IPS-NIHi7 (cell line): ENCODE measurements at regions not wholly inside any gene's neighbourhood (a gene's known extent, or its start where the extent isn't known, plus 50 kb on each side); places are given as distances from the start of the nearest gene placed in this dataset.
"Not testable (repeated sequence)": the region's sequence is repeated elsewhere in the genome, so short reads cannot be mapped to it uniquely, and the experiment has no call there.

Experiments used
- DNase-seq: peaks from one replicate; pipeline ENCODE4 v3.0.0; 2012; ENCODE audit warnings: mixed read lengths; ENCODE audit errors: extremely low spot score

DNA sequence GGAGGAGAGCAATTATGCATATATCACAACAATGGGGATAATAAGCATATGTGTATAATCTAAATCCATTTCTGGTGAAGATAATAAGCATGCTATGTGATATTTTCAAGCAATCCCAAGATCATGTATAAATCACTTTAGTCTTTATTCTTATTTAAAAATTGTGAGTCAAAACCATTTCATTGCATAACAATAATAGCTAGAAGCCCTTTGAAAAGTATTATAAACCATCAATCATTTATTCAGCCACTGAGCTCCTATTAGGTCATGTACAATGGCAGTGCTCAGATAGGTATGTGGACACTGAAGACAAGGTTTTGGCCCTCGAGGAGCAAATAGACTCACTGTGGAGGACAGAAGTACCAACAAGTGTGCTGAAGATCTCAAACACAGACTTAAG lies 113.1 kb downstream of the CDCA7 start:
- no peak for DNase-seq

DNA sequence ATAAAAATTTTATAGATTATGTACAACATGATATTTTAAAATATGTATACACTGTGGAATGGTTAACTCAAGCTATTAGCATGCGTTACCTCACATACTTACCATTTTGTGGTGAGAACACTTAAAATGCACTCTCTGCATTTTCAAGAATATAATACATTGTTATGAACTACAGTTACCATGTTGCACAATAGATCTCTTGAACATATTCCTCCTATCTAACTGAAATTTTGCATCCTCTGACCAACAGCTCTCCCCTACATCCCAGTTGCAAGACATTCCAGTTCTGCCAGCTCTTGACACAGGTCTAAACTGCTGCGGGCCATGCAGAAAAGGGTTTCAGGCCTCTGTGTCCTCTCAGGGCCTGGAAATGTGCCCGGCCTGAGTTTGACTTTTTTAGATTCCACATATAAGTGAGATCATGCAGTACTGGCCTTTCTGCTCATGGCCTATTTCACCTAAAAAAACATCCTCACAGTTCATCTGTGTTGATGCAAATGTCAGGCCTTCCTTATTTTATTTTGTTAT lies 113.7 kb downstream of the CDCA7 start:
- DNase-seq, result no peak

DNA sequence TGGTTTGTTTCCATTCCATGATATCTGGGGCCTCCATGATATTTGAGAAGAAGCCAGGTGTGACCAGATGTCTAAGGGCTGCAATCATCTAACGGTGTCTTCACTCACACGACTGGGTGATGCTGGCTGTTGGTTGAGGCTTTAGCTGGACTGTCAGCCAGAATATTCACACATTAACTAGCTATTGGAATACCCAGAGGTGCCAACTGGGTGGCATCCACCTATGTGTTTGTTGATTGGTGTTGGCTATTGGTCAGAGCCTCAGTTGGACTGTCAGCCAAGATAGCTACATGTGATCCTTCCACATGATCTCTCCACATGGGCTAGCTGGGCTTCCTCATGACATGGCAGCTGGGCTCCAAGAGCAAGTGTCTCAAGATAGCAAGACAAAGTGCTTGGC lies 117.4 kb downstream of the CDCA7 start:
- no peak for DNase-seq

DNA sequence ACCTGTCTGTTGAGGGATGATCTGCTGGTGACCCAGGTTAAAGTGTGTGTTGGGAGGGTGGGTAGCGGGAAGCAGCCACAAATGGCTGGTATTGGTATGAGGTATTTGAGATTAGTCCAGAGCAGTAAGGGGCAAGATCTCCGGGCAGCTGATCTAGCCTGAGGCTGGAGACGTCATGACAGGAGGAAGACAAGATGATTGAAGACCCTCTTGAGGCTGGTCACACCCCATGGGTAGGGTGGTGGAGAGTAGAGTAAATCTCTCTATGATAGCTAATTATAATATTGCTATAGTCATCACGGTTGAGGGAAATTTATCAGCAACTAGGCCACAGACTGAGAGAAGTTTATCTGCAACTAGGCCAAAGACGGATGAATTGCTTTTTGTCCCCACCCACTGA lies 128.5 kb downstream of the CDCA7 start:
- no peak for DNase-seq

DNA sequence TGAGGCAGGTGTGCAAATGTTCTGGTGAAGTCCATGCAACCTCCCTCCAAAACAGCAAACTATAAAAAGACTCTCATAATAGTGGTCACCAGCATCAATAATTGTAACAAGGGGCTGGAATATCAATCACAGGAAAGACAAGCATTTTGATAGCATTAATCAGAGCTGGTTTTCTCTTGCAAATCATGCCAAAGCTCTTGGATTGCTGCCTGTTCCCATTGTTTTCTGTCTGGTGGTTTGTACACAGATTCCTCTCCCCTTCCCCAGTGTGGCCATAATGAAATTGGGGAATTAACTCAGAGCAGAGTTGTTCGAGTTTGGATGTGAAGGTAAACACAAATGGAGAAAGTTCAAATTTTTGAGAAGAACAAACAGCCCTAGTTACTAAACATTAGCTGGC lies 134.2 kb downstream of the CDCA7 start:
- no peak for DNase-seq

DNA sequence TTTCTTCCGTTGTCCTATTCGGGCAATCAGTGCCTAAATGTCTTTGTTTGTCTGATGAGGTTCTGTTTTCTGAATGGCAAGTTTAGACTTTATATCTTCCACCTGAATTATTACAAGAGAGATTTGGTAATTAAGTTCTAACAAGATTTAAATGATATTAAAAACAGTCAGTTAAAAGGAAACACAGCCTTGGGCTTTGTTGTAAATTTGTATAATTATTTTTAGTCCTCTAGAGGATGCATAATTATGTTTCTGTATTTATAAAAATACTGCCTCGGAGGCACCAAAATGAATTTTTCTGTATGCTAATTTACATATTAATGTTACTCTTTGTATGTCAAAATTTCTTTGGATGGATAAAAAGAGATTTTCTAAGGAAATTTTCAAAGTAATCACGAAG lies 136.7 kb downstream of the CDCA7 start:
- no peak for DNase-seq

DNA sequence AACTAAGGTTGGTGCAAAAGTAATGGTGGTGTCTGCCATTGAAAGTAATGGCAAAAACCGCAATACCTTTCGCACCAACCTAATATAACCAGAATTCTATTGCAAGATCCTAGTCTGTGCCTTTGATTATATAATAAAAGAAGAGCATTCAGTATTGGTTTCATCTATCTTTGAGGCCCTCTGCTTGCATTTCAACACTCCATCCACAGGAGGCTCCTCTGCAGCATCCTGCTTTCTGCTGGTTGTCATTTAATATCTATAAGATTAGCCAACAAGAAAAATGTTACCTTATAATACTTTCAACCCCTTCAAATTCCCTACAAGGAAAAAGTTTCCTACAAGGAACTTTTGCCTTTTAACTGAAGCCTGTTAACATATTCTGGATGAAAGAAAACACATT lies 139.2 kb downstream of the CDCA7 start:
- DNase-seq, result no peak

DNA sequence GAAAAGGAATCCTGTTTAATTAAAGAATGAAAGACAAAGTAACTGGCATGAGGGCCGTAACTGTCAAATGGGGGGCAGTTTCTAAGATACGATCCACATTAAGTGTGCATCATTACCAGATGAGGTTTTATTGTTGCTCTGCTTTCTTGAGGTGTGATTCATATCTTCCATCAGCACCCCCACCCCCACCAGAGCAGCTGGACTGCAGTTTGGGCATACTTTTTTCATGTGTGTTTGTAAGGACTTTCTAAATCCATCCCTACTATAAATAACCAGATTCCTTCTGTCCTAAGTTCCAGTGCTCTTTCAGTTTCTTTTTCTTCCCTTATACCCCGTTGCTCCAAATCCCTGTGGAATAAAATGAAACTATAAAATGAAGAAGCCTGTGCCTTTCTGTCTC lies 142.1 kb downstream of the CDCA7 start:
- DNase-seq, result no peak

DNA sequence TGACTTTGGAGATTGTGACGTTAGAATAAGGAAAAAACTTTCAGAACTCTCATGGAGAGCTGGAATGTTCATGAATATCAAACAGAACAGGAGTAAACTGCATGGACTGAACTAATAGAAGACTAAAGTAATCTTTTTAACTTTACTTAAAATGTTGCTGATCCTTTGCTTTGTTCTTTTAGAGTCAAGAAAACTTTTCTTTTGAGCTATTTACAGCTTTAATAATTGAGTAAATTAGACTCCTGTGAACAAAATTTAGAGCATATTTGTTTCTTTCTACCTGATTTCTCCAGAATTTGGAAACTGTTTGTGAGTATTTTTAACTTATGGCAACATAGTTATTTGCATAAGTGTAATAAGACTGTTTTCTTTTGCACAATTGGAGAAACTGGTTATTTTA lies 146.3 kb downstream of the CDCA7 start:
- no peak for DNase-seq

DNA sequence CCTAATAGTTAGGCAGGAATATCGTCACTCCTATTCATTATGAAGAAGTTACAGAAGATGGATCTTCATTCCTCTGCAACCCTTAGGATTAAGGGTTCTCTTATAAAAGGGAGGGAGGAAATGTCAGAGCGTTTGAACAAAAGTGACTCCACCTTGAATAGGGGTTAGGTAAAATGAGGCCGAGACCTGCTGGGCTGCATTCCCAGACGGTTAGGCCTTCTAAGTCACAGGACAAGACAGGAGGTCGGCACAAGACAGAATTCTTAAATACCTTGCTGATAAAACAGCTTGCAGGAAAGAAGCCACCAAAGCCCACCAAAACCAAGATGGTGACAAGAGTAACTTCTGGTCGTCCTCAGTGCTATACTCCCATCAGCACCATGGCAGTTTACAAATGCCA lies 147.6 kb downstream of the CDCA7 start:
- DNase-seq, result no peak

DNA sequence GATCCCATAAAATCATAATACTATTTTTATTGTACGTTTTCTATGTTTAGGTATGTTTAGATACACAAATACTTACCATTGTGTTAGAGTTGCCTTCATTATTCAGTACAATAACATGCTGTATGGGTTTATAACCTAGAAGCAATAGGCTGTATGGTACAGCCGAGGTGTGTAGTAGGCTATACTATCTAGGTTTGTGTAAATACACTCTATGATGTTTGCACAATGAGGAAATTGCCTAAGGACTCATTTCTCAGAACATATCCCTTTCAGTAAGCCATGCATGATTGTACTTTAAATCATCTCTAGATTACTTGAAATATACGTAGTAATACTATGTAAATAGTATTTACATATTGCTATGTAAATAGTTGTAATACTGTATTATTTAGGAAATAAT lies 156.7 kb downstream of the CDCA7 start:
- DNase-seq, result no peak

DNA sequence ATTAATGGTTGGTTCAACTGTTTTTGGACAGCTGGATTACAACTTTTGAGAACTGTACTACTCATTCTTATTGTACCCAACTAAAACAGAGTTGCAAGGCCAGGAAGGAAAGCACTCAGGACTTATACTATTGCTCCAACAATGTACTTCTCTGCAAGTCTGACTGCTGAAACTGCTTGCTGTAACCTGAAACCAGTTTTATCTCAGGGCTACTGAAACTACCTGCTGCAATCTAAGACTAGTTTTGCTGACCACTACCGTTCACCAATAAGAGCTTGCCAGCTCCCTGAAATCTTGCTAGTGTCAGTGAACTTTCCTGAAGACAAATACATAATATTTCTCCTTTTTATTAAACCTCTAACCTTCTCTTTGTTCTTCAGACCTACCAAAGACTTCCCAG lies 157.3 kb downstream of the CDCA7 start:
- no peak for DNase-seq

DNA sequence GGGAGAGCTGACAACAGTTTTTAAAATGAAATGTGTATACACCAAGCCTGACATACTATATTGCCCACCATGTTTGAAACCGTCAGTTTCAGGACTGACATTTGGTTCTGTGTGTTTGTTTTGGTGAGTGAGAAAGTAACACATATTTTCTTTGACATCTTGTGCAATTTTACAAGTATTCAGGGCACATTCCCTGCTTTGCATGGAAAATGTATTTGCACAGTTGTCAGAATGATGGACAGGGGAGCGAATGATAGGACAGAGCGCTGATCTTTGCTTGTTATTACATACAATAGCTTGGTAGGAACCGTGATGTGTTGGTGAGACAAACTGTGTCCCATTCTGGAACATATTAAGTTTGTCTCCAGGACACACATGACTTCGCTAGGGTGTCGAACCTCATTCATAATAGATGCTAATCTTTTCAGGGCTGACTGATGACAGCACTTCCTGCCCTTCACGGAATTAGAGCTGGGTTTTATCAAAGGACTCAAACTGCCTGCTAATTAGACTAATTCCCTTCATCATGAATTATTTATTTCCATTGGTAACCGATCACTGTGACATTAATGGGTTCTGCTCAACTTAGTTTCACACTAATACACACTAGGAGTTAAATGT lies 158.5 kb downstream of the CDCA7 start:
- DNase-seq, result no peak

DNA sequence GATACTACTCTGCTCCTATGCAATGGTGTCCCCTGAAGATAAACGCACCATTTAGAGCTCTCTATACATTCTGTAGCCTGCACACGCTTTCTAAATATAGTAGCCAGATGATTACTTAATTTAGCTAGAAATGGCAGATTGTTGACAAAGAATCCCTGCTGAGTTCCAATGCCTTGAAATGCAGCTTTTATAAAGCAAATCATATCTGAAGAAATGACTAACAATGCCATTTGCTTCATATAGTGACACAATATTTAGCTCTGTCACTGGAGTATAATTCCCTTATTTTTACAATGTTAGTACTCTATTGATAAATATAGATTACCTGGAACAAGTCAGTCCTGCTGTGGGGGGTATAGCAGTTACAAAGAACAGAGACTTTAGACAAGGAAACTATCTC lies 166.2 kb downstream of the CDCA7 start:
- no peak for DNase-seq

DNA sequence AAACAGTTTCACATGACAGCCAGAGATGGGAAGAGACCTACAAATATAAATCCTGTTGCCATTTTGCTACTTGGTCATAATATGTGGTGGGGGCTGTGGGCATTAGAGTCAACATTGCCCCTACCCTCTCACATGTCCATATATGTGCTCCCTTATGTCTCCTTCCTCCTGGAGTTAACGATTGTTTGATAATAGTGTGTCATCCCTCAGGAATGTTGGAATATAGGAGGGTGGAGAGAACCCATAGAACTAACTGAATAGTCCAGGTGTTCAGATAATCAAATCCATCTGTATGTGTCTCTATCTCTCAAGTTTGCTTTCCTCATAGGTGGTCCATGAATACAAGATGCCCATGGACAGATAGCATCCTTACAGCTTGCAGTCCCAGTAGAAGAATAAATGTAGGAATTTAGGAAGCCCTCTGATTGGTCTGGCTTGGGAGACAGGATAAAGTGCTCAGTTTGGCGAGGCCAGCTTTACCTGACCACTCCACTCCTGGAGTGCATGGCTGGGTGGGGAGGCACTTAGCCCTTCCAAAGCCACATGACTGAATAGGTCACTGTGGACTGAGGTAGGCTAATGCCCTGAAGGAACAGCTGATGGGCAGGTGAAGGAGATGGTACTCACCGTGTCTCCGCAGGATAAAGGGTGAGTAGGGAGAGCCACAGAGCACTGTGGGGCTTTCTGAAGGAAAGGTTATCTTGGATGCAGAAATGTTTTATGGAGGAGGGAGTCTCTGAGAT lies 166.9 kb downstream of the CDCA7 start:
- DNase-seq, result no peak

DNA sequence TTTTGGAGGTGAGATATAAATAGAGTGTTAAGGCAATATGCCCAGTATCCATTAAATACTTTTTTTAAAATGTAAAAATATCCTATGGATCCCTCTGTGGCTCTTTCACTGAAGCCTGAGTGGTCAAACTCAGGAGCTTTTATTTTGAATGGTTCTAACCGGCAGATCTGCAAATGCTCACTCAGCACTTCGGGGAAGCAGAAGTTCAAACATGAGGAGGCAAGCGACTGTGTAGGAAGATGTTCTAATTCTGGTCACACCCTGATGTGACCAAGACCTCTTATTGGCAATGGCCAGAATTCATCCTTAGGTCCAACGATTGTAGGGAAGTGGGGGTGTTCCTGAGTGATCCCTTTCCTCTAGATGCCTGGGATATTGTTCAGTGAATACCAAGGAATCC lies 168.8 kb downstream of the CDCA7 start:
- DNase-seq, result no peak

DNA sequence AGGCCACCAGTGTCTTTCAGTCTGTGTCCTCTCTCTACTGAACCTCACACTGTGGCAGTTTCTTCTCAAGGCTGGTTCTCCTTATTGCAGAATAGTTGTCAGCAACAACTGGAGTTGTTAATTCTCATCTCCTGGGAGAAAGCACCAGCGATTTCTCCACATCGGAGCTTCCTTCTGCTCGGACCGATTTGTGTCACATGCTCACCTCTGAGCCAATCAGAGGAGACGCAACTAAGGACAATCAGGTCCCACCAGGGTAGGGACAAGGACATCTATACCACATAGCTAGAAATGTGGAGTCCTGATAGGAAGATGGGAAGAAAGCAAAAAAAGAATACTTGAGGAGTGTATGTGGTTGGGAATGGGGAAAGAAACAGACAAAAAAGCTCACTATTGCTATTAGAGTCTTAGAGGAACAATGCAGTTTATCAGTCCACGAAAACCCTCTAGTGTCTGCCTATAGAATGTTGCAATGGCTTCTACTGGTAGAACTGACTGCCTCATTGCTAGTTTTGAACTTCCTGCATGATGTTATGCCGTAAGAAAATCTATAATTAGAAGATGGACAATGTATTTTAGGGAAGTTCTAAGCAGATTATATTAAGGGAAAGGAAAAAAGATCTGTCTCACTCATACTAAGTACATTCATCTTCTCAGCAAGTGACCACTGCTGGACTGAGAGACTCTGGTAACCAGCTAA lies 169.7 kb downstream of the CDCA7 start:
- DNase-seq, result no peak

DNA sequence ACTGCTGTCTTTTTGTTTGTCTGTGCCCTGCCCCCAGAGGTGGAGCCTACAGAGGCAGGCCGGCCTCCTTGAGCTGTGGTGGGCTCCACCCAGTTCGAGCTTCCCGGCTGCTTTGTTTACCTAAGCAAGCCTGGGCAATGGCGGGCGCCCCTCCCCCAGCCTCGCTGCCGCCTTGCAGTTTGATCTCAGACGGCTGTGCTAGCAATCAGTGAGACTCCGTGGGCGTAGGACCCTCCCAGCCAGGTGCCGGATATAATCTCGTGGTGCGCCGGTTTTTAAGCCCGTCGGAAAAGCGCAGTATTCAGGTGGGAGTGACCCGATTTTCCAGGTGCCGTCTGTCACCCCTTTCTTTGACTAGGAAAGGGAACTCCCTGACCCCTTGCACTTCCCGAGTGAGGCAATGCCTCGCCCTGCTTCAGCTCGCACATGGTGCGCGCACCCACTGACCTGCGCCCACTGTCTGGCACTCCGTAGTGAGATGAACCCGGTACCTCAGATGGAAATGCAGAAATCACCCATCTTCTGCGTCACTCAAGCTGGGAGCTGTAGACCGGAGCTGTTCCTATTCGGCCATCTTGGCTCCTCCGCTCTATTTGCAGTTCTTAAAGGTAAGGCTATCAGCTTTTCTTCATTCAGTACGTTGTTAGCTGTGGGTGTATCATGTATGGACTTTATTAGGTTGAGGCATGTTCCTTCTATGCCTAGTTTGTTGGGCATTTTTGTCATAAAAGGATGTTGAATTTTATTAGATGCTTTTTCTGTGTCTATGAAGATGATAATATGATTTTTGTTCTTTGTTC lies 178.3 kb downstream of the CDCA7 start:
- not testable (repeated sequence) for DNase-seq

DNA sequence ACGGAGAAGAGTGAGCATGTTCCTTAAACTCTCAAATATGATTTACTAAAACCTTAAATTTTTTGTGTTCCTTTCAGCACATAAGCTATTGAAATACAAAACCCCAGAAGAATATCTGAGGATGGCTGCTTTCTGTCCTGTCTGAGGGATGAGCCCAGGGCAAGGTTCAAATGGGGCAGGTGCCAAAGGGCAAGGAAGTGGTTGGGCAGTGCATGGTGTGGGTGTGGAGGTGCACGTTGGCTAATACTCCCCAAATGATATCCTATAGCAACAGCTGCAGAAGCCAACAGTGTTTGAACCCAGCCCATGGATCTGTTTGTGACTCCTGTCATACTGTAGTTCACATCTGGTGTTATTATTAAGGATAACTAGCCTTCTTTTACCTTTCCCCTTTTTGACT lies 183.0 kb downstream of the CDCA7 start:
- DNase-seq, result no peak

DNA sequence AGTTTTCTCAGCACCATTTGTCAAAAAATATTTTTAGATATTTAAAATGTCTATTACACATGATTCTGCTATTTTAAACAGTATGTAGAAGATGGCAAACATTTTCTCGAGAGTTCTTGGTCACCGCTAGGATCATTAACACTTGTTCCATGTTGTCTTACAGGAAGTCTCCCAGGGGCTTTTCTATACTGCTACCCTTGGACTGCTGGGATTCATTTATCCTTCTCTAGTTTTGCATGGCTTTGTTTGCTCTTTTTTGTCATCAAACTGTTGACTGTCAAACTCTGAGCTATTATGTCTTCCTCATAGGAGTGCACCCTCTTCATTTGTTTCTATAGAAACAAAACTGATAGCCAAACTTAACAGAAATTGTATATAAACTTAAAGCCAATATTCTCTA lies 184.9 kb downstream of the CDCA7 start:
- DNase-seq, result no peak

DNA sequence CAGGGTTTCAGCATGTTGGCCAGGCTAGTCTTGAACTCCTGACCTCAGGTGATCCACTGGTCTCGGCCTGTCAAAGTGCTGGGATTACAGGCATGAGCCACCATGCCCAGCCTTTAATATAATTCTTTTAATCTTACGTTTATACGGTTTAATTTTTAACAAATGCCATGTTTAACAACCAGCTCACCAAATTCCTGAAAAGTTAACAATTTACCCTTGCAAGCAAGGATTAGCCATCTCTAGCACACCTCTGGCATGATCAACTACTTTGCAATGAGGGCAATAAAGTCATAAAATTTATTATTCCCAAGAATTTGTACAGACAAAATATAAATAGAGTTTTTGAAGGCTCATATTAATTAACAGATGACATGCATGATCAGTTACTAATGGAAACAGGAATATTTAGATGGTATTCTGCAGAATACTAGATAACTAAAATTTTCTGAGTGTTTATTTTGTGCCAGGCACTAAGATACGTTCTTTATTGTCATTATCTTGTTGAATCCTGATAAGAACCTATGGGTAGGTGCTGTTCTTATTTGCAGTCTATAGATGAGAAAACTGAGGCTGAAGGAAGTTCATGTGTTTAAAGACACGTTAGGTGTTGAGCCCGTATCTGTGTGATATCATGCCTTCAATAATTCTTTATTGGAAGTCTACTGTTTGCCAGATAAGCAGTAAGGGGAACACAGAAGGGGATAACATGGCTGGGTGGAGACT lies 190.1 kb downstream of the CDCA7 start:
- no peak for DNase-seq

DNA sequence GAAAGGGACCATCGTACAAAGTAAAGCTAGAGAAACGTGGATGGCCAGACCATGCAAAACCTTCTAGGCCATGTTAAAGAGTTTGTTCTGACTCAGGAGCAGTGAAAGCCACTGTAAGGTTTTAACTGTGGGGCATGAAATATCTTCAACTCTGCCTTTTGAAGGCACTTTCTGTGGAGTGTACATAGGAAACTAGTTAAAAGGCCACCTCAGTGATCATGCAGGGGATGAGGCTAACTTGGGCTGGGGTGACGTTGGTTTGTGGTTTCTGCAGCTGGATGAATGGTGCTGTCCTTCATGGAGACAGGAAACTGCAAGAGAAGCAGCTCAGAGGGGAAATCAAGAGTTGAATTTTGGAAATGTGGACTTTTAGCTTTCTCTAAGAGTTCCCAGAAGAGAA lies 190.7 kb downstream of the CDCA7 start:
- no peak for DNase-seq
